ENCODE measurements at regions not wholly inside any gene's neighbourhood (a gene's known extent, or its start where the extent isn't known, plus 50 kb on each side); places are given as distances from the start of the nearest gene placed in this dataset.

GRCh38 chr18:76546436-76546835 is 51.4 kb upstream of the ZNF516 start:
- TF ChIP-seq EZH2 (IDR thresholded peaks at IDR 0.05; ENCODE audit: borderline replicate concordance, low read depth, low read length, severe bottlenecking) (no peak), CTCF (IDR thresholded peaks at IDR 0.05; ENCODE audit: borderline replicate concordance, extremely low read depth, low read length, poor library complexity, severe bottlenecking) (no peak)

Measured in DND-41 (cell line).